ENCODE measurements at regions not wholly inside any gene's neighbourhood (a gene's known extent, or its start where the extent isn't known, plus 50 kb on each side); places are given as distances from the start of the nearest gene placed in this dataset.

- TF ChIP-seq, protein P1, sequence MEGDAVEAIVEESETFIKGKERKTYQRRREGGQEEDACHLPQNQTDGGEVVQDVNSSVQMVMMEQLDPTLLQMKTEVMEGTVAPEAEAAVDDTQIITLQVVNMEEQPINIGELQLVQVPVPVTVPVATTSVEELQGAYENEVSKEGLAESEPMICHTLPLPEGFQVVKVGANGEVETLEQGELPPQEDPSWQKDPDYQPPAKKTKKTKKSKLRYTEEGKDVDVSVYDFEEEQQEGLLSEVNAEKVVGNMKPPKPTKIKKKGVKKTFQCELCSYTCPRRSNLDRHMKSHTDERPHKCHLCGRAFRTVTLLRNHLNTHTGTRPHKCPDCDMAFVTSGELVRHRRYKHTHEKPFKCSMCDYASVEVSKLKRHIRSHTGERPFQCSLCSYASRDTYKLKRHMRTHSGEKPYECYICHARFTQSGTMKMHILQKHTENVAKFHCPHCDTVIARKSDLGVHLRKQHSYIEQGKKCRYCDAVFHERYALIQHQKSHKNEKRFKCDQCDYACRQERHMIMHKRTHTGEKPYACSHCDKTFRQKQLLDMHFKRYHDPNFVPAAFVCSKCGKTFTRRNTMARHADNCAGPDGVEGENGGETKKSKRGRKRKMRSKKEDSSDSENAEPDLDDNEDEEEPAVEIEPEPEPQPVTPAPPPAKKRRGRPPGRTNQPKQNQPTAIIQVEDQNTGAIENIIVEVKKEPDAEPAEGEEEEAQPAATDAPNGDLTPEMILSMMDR (IDR thresholded peaks at IDR 0.05): no peak
- no peak for TF ChIP-seq ZFX (IDR thresholded peaks at IDR 0.05; ENCODE audit: borderline replicate concordance)
Observed at GRCh38 chr5:89570557-89570956, 687.6 kb upstream of the MEF2C start.
